Glutamatergic neuron (in vitro differentiated cells): ENCODE measurements at regions not wholly inside any gene's neighbourhood (a gene's known extent, or its start where the extent isn't known, plus 50 kb on each side); places are given as distances from the start of the nearest gene placed in this dataset.
"Not testable (repeated sequence)": the region's sequence is repeated elsewhere in the genome, so short reads cannot be mapped to it uniquely, and the experiment has no call there.

ENCODE experiments used
- DNase-seq: peaks from one replicate; pipeline ENCODE4 v3.0.0; 2022
- H3K27ac Mint-ChIP-seq: one replicate; pipeline ENCODE4 v1.8.0; 2020; ENCODE audit warnings: mild to moderate bottlenecking, mixed read lengths, inconsistent platforms; ENCODE audit not compliant: unreplicated experiment
- H3K27me3 Mint-ChIP-seq: one replicate; pipeline ENCODE4 v1.8.0; 2020; ENCODE audit warnings: mild to moderate bottlenecking, moderate library complexity, mixed read lengths, inconsistent platforms; ENCODE audit not compliant: unreplicated experiment
- H3K36me3 Mint-ChIP-seq: one replicate; pipeline ENCODE4 v1.8.0; 2020; ENCODE audit warnings: mild to moderate bottlenecking, mixed read lengths, inconsistent platforms; ENCODE audit not compliant: unreplicated experiment
- H3K4me1 Mint-ChIP-seq: one replicate; pipeline ENCODE4 v1.8.0; 2020; ENCODE audit warnings: mild to moderate bottlenecking, low read depth, mixed read lengths, inconsistent platforms; ENCODE audit not compliant: unreplicated experiment
- H3K4me3 Mint-ChIP-seq: one replicate; pipeline ENCODE4 v1.8.0; 2020; ENCODE audit warnings: mild to moderate bottlenecking, mixed read lengths, inconsistent platforms; ENCODE audit not compliant: unreplicated experiment
- H3K9me3 Mint-ChIP-seq: one replicate; pipeline ENCODE4 v1.8.0; 2020; ENCODE audit warnings: mild to moderate bottlenecking, moderate library complexity, mixed read lengths, inconsistent platforms; ENCODE audit not compliant: unreplicated experiment
- TF ChIP-seq, protein P1 (sequence below): fragments of 200-600 bp; sonication (generic); IDR thresholded peaks from one replicate; pipeline ENCODE4 v1.5.0; 2021; ENCODE audit not compliant: partially characterized antibody, unreplicated experiment

DNA sequence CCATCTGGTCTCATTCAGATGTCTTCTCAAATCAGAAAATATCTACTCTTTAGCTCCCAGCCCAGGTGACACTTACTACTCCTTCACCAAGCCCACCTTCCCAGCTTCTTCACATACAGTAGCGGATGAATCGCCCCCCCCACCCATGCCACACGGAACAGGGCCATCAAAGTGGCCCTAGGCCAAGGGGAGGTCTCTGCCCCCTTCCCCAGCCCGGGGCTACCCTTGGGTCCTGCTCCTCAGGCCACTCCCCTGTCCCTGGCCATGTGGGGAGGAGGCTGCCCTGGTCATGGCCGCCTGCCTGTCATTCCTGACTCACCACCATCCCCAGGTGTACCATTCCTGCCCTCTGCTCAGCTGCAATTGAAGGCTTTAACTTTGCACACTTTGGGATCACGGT lies 142.8 kb downstream of the NECTIN1 start:
- Mint-ChIP-seq H3K27ac (no peak overlapping the region), H3K27me3 (peaks cover 2% of the 10 kb centered on the region), H3K4me1 (no peaks in the 10 kb centered on the region), H3K36me3 (no peaks in the 10 kb centered on the region), H3K4me3 (no peak overlapping the region), H3K9me3 (no peaks in the 10 kb centered on the region)
- no peak for DNase-seq
- TF ChIP-seq, protein P1, sequence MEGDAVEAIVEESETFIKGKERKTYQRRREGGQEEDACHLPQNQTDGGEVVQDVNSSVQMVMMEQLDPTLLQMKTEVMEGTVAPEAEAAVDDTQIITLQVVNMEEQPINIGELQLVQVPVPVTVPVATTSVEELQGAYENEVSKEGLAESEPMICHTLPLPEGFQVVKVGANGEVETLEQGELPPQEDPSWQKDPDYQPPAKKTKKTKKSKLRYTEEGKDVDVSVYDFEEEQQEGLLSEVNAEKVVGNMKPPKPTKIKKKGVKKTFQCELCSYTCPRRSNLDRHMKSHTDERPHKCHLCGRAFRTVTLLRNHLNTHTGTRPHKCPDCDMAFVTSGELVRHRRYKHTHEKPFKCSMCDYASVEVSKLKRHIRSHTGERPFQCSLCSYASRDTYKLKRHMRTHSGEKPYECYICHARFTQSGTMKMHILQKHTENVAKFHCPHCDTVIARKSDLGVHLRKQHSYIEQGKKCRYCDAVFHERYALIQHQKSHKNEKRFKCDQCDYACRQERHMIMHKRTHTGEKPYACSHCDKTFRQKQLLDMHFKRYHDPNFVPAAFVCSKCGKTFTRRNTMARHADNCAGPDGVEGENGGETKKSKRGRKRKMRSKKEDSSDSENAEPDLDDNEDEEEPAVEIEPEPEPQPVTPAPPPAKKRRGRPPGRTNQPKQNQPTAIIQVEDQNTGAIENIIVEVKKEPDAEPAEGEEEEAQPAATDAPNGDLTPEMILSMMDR: no peak

DNA sequence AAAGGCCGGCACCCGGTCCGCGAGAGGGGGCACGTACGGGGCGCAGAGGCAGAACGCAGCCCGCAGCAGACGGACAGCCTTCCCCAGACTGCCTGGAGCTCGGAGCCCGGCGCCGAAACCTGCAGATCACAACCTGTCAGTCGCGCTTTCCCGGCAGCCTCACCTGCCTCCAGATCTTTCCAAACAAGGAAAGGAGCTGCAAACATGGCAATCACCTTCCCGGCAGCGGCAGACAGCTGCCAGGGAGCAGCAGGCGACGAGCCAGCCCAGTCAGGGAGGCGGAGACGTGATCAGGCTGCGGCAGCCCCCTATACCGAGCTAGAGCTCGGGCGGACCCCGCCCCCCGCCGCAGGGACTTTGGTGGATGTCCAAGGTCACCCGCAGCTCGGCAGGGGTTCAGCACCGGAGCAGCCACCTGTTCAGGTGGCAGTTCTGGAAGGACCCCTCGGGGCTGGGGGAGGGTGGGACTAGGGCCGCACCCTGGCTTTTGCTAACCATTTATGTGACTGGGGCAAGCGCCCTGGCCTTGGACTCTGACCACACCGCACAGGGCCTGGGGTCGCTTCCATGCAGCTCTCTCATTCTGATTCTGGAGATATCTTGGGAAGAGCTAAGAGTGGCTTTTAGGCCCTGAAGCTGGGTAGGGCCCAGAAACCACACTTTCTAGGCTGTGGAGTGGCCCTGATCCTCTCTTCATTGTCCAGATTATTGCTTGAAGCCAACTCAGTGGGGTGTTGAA lies 143.8 kb downstream of the NECTIN1 start:
- peaks cover 2% of the 10 kb centered on the region for H3K9me3 Mint-ChIP-seq
- H3K4me3 Mint-ChIP-seq: peak overlapping the region; percentile 85
- no peaks in the 10 kb centered on the region for H3K36me3 Mint-ChIP-seq
- peaks cover 2% of the 10 kb centered on the region for H3K27me3 Mint-ChIP-seq
- peak; percentile 59 for DNase-seq
- H3K4me1 Mint-ChIP-seq: no peaks in the 10 kb centered on the region
- no peak overlapping the region for H3K27ac Mint-ChIP-seq
- TF ChIP-seq, protein P1: no peak

DNA sequence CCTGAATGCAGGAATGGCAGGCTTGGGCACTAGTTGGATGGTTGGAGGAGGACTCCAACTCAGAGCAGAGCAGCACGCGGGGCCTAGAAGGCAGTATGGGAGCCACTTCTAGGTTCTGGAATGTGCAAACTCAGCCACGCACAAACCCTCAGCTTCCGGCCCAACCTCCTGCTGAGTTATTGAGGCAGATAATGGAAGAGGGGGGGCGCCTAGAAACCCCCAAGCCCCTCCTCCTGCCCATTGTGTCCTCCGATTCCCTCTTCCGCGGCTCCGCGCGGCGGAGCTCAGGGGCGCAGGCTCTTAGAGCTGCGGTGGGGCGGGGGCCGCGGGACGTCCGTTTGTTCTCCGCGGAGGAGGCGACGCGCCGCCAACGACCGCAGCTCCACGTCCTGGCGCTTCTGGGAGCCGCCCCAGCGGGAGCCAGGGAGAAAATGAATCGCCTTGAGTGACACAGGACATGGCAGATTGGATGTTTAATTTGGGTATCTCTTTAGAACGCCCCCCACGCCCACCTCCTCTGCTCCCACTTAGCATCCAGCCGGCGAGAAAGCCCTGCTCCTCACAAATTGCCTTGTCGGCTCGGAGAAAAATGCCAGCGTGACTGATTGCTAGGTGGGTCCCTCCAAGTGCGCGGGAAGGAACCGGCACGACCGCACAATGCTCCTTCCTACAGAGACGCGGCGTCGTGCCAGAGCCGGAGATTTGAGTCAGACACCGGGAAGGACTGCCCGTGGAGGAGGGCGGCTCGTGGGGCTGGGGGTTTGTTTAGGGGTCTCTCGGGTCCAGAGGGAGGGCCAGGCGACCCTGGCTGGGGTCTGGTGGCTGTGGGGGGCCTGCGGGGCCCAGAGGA lies 144.6 kb downstream of the NECTIN1 start:
- Mint-ChIP-seq H3K27ac (no peak overlapping the region), H3K4me3 (peak overlapping the region; percentile 85), H3K4me1 (no peaks in the 10 kb centered on the region), H3K27me3 (peaks cover 2% of the 10 kb centered on the region), H3K36me3 (no peaks in the 10 kb centered on the region), H3K9me3 (peaks cover 4% of the 10 kb centered on the region)
- TF ChIP-seq, protein P1: no peak
- peak; percentile 53 for DNase-seq

DNA sequence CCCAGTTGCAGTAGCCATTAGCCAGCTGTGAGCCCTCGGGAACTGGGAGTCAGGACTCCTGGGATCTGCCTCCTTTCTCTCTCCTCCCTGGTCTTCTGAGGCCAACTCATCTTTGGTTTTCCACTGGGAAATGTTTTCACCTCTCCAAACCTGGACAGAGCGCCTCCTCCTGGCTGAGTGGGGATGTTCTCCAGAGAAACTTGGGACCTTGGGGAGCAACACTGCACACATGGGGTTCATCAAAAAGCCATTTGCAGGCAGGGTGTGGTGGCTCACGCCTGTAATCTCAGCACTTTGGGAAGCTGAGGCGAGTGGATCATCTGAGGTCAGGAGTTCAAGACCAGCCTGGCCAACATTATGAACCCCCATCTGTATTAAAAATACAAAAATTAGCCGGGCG lies 145.4 kb downstream of the NECTIN1 start:
- Mint-ChIP-seq H3K27ac (no peak overlapping the region), H3K27me3 (peaks cover 2% of the 10 kb centered on the region), H3K4me1 (no peaks in the 10 kb centered on the region), H3K9me3 (peaks cover 4% of the 10 kb centered on the region), H3K4me3 (no peak overlapping the region), H3K36me3 (no peaks in the 10 kb centered on the region)
- TF ChIP-seq, protein P1: peak; percentile 21
- no peak for DNase-seq

DNA sequence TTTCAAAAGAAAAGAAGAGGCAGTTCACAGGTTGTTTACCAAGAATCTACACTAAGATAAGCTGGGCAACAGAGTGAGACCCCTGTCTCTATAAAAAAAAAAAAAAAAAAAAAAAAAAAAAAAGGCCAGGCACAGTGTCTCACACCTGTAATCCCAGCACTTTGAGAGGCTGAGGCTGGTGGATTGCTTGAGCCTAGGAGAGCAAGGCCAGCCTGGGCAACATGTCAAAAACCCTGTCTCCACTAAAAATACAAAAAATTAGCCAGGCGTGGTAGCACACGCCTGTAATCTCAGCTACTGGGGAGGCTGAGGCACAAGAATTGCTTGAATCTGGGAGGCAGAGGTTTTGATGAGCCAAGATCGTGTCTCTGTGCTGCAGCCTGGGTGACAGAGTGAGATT lies 147.6 kb downstream of the NECTIN1 start:
- H3K4me3 Mint-ChIP-seq, H3K9me3 Mint-ChIP-seq, H3K27ac Mint-ChIP-seq, H3K4me1 Mint-ChIP-seq, H3K27me3 Mint-ChIP-seq, DNase-seq, H3K36me3 Mint-ChIP-seq: not testable (repeated sequence)
